Stimulated activated CD8-positive, alpha-beta memory T cell treated with anti-CD3 and anti-CD28 coated beads, Interleukin-12 subunit alpha, Interleukin-12 subunit beta, amount 100 ng/mL, for 1 hour (primary cell): ENCODE measurements at regions not wholly inside any gene's neighbourhood (a gene's known extent, or its start where the extent isn't known, plus 50 kb on each side); places are given as distances from the start of the nearest gene placed in this dataset.
"Not testable (repeated sequence)": the region's sequence is repeated elsewhere in the genome, so short reads cannot be mapped to it uniquely, and the experiment has no call there.

Experiments
- DNase-seq: peaks from one replicate; pipeline ENCODE4 v3.0.0-alpha.2; 2020; ENCODE audit warnings: low read depth

DNA sequence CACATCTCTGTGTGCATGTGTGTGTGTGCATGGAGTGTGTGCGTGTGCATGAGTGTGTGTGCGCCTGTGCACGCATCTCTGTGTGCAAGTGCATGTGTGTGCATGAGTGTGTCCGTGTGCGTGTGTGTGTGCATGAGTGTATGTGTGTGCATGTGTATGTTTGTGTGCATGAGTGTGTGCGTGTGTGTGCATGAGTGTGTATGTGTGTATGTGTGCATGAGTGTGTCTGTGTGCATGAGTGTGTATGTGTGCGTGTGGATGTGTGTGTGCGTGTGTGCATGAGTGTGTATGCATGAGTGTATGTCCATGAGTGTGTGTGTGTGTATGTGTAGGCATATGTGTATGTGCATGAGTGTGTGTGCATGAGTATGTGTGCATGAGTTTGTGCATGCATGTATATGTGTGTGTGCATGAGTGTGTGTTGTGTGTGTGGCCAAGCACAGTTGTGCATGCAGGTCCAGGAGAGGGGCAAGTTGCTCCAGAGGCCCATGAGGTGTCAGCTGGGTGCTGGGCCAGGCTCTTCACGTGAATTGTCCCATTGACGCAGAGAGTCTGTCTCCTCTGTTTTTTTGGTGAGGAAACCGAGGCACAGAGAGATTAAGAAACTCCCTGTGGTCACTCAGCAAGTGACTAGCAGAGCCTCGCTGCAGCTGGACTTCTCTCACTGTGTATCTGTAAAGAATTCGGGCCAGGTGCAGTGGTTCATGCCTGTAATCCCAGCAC lies 75.5 kb downstream of the ASB1 start:
- no peak for DNase-seq

DNA sequence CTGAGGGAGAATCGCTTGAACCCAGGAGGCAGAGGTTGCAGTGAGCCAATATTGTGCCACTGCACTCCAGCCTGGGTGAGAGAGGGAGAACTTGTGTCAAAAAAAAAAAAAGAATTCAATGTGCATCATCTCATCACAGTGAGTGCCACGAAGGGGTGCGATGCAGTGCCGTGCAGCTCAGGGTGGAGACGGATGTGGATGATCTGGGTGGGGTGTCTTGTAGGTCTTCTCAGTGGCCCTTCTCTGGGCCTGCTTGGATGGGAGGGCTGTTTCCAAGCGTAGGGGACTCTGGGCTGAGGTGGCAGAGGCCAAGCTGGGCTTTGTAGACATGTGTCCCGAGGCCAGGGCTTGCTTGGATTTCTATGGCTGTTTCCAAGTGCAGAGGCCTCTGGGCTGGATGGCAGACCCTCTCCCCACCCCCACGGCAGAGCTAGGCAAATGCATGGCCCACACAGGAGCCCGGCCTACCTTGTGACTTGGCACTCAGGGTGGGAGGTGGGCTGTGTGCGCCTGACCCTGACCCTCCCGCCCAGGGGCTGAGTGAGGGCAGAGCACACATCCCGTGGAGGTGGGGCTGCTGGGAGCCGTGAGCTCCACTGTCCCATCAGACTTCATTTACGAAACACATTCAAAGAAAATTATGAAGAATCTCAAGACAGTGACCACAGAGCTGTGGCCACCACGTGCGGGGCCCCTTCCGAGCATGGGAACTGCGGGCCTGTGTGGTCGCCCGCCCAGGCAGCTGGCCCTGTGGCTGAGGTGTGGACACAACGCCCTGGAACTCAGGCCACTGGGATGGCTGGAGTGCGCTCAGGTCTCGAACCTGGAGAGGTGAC lies 76.4 kb downstream of the ASB1 start:
- no peak for DNase-seq

DNA sequence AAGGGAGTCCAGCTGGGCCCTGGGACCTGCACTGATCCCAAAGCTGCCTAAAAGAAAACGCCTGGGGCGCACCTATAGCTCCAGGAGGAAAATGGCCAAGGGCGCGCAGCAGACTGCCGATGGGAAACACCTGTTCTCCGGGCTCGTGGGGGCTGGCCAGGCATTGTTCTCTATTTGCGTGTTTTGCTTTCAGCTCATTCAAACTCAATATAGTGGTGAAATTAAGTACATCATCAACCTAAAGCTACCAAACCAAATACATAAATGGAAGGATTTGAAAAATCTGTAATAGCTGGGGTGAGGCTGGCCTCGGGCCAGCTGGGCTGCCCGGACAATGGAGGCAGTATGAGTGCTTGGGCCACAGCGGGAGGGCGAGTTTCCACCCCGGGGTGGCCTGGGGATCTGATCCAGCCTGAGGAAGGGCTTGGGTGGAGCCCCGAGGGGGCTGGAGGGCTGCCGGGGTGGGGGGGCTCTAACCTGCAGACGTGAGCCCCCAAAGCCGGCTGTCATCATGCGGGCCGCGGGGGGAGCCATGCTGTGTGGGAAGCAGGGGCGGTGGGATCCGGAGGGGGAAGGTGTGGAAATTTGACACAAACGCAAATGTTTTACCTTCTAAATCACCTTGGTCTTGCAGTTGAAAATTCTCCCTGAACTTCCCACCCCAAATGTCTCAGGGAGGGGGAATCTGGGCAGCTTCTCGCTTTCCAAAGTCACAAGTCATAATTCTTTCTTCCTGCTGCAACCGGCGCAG lies 77.6 kb downstream of the ASB1 start:
- no peak for DNase-seq

DNA sequence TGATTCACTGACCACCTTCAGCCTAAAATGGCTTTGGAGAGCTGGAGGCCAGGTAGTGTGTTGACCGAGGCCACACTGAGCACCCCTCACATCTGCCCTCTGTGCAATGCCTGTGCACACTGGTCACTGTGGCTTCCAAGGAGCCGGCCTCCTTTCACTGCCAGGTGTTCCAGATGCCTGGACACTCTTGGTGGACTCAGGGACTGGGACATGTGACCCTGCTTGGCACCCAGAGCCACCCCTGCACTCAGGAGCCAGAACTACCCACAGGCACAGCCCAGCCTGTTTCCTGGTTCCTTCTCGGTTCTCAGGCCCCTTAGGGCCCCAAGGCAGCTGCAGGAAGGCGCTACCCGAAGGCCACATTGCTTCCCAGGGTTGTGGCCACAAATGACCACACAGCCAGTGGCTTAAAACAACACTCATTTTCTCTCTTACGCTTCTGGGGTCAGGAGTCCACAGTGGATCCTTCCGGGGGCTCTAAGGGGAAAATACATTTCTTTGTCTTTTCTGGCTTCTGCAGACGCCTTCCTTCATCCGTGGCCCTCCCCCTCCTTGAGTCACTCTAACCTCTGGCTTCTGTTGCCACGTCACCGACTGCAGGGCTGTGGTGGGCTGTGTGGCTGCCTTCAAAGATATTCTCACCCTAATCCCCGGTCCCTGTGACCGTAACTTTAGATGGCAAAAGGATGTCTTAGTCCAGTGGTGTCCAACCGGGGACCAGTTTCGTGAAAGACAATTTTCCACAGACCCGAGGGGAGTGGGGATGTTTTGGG lies 78.6 kb downstream of the ASB1 start:
- no peak for DNase-seq

DNA sequence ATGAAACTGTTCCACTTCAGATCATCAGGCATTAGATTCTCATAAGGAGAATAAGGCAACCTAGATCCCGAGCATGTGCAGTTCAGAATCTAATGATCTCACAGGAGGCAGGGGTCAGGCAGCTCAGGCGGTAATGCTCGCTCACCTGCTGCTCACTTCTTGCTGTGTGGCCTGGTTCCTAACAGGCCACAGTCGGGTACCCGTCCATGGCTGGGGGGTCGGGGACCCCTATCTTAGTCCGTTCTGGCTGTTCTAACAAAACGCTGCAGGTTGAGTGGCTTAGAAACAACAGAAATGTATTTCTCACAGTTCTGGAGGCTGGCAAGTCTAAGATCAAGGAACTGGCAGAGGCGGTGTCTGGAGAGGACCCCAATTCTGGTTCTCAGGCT lies 79.2 kb downstream of the ASB1 start:
- DNase-seq: no peak

DNA sequence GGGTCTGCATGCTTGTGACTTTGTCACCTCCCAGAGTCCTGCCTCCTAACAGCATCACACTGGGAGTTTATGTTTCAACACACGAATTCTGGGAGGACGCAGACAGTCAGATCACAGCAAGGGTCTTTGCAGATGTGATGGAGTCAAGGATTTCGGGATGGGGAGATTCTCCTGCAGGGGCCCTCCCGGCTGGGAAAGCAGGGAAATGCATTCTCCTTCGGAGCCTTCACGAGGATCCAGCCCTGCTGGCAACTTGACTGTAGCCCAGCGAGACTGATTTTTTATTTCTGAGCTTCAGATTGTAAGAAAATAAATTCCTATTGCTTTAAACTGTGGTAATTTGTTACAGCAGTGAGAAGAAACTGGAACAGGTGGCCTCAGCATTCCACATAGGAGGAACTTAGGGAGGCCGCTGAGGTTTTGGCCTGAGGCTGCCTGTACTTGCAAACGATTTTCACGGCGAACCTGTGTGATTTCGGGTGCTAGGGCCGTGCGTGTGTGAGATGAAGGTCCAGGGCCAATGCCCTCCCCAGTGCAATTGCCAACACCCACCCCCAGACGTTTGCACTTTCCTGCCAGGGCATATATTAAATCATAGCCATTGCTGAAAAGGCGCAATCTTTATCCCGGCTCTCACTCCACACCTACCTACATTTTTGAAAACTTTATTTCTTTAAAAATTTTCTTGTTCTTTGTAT lies 79.8 kb downstream of the ASB1 start:
- no peak for DNase-seq

DNA sequence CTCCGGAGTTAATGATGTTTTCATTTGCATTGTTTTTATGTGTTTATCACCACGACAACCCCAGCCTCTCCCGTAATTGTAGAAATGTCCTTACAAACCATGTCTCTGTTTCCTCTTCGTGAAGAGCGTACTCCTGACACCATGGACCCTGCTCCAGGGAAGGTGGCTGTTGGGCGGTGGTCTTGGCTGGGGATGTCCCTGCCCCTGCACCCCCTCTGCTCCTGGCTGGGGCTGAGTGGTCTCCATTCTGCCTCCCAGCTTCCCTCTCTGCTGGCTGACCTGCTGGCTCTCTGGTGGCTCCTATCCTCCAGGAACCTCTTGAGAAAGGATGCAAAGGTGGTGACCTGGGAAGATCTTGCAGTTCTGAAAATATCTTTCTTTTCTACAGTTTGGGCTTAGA lies 81.1 kb downstream of the ASB1 start:
- no peak for DNase-seq

DNA sequence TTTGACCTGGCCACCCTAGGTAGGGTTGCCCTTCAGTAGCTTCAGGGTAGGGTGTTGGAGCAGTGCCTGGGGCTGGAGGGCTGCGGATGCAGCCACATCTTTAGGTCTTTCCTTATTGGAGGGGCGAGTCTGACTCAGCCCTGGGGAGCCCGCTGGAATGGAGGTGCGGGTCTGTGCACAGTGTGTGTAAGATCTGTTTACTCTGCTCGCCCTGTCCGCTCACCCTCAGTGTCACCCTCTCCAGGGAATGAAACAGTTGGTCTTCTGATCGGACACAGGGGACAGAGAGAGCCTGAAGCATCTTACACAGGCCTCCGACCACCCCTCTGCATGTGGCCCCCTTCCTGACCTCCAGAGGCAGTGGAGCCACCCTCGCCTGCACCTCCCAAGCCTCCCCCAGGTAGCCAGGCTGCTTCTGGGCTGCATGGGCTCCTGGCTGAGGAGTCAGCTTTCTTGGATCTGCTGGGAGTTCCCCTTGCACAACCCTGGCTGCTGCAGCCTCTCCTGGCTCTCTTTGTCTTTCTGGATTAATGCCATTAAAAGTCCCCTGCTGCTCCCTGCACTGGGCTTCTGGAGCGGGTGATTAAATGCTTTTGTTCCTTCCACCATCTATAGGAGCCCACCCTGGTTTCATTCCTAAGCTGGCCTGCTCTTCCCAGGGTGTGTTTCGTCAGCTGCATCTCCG lies 82.6 kb downstream of the ASB1 start:
- DNase-seq: no peak

DNA sequence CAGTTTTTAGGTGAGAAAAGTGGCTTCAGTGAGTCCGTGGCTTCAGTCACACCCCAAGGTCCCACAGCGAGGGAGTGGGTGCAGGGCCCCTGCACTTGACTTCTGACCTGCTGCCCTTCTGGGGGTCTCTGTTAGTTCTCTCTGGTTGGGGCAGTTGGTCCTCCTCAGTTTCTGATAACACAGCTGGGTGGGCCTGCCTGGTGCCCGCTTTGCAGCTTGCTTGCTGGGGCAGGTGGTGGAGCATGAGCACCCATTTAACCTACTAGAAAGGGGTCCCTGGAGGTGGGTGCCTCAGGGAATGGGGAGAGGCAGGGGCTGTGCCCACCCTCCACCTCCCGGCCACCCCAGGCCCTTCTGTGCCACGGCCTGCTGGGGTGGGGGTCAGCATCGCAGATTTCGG lies 83.2 kb downstream of the ASB1 start:
- DNase-seq: no peak

DNA sequence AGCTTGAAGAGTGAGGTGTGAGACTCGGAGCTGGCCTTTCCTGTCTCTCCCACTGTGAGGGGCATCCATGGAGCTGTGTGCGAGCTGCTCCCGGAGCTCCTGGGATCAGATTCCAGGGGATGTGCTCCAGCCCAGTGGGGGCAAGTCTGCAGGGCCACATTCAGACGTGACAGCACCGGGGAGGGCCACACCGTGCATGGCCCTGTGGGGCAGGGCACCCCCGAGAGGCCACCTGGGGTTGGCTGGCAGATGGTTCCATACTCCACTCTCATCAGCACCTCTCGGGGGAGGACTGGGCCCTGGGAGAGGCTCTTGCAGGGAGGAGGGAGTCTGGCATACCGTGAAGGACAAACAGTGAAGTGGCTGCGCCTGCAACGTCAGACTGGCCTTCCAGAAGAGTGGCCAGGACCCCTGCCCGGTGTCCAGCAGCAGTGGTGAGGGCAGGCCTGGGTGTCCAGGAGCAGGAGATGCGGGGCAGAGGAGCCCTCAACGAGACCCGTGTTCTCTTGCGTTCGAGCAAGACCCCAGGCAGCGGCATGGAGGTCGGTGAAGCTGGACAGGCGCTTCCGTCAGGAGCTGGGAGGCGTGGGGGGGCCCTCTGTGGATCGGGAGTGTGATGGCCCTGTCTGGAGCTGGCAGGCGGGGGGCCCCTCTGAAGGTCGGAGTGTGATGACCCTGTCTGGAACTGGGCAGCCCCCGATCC lies 84.3 kb downstream of the ASB1 start:
- DNase-seq: no peak

DNA sequence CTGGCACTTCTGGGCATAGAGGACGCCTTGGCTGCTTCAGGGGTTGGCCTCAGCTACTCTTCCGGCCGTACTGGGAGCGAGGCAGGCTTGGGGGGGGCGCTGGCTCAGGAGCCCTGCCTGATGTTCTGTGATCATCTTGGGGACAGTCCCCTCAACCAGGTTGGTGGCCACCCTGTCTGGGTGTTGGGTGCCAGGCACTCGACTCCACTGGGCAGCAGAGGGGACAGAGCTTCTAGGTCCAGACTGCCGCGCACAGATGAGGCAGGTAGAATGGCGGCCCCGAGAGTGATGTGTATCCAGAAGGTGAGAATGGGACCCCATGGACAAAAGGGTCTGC lies 84.9 kb downstream of the ASB1 start:
- DNase-seq: no peak

DNA sequence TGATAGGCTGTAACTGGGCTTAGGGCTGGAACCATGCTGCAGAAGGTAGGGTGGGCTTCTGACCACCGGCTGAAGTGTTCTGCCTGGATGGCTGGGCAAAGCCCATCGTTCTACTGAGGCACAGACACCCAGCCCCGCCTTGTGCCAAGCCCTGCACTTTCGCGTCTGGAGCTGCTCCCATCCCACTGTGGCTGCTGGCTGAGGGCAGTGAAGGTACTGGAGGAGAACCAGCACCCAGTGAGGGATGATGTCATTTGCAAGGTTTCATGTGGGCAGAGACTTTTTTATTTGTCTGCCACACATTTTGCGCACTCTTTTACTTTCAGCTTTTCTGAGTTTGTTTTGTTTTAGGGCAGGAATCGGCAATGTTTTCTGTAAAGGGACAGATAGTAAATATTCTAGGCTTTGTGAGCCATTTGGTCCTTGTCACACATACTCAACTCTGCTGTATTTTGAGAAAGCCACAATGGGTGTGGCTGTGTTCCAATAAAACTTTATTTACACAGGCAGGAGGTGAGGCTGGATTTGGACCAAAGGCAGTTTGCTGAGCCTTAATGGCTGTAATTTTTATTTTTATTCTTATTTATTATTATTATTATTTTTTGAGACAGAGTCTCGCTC lies 85.6 kb downstream of the ASB1 start:
- no peak for DNase-seq

DNA sequence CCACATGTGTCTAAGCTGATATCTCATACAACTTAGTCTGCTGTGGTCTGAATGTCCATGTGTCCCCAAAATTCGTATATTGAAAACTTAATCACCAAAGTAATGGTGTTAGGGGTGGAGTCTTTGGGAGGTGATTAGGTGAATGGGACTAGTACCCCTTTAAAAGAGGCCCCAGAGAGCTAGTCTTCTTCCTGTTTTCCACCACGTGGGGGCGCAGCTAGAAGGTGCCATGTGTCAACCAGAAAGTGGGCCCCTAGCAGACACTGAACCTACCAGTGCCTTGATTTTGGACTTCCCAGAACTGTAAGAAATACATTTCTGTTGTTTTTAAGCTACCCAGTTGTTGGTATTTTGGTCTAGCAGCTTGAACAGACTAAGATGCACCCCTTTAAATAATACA lies 86.6 kb downstream of the ASB1 start:
- no peak for DNase-seq

DNA sequence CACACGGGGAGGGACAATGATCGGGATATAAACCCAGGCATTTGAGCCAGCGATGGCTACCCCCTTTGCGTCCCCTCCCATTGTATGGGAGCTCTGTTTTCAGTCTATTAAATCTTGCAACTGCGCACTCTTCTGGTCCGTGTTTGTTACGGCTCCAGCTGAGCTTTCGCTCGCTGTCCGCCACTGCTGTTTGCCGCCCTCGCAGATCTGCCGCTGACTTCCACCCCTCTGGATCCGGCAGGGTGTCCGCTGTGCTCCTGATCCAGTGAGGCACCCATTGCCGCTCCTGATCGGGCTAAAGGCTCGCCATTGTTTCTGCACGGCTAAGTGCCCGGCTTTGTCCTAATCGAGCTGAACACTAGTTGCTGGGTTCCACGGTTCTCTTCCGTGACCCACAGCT lies 87.3 kb downstream of the ASB1 start:
- DNase-seq: not testable (repeated sequence)

DNA sequence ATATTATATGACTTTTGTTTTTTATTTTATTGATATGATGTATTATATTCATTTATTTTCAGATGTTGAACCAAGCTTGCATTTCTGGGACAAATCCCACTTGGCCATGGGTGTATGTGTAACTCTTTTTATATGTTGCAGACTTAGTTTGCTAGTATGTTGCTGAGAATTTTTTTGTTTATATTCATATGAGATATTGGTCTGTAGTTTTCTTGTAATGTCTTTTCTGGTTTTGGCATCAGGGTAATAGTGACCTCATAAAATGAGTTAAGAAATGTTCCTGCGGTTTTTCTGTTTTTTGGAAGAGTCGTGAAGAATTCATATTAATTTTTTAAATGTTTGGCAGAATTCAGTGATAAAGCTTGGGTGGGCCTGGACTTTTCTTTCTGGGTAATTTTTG lies 88.7 kb downstream of the ASB1 start:
- DNase-seq: no peak

DNA sequence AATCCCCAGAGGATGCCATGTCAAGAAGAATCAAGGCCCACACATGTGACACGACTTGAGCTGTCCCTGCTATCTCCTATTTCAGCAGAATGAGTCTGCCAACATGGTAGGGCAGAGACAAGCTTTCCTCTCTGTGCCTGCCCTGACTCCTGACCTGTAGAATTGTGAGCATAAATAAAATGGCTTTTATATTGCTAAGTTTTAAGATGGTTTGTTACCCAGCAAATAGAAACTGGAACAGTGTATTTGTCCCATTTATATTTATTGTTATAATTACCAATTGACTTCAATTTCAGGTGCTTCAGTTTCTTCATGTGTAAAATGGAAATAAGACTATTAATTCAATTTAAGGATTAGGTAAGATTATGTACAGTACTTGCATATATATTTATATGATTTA lies 90.5 kb downstream of the ASB1 start:
- no peak for DNase-seq

DNA sequence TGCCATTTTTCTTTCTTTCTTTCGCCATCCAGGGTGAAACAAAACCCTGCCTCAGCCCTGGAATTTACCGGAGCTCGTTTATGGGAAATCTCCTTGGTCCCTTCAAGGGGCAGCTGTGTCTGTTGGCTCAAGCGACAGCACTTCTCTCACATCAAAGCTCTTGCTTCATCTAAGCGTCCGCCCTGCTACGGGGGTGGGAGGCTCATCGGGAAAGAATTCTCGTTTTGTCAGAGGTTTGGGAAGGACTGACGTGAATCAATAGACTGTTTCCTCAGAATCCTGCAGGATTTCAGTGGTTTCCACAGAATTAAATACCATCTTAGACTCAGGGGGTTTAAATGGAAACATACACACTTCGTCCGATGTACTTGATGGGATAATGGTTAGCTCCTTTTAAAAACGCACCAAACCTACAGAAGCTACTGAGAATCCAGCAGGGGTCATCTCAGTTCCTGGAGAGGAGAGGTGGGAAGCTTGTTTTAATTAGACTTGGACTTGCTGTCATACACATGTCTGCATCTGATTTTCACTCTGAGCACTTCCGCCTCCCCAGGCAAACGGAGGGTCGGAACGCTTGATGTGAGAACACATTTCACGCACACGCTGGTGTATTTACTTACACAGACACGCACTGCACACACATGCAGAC lies 91.6 kb downstream of the ASB1 start:
- no peak for DNase-seq

DNA sequence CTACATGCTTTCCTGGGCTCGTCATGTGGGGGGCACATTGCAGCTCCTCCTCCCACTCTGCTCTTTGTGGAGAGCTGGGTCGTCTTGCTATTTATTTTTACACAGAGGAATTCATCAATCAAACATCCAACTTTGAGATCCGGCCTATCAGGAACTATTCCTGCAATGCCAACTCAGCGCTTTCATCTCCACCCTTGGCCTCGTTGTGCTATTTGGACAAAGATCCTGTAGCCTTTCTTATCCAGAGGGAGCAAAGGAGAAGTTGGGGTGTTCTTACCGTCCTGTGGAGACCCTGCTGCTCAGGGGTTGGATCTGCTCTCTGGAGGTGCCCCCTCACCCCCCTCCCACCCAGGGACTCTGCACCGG lies 92.1 kb downstream of the ASB1 start:
- no peak for DNase-seq

DNA sequence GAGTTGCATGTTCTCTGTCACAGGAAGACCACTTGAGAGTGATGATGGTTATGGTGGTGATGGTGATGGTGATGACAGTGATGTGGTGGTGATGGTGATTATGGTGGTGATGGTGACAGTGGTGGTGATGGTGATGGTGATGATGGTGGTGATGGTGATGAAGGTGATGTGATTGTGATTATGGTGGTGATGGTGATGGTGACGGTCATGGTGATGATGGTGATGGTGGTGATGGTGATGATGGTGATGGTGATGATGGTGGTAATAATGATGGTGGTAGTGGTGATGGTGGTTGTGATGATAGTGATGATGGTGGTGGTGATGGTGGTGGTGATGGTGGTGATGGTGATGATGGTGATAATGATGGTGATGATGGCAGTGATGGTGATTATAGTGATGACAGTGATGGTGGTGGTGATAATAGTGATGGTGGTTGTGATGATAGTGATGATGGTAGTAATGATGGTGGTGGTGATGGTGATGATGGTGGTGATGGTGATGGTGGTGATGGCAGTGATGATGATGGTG lies 93.7 kb downstream of the ASB1 start:
- no peak for DNase-seq
